Endometrium (tissue), 2 donors: ENCODE measurements at regions not wholly inside any gene's neighbourhood (a gene's known extent, or its start where the extent isn't known, plus 50 kb on each side); places are given as distances from the start of the nearest gene placed in this dataset.

ENCODE experiments used
- FAIRE-seq: peaks from 2 replicates; lab custom pipeline; 2012; peaks lifted over from hg19 to GRCh38; lab: Jason Lieb, UNC
- donor health status: control.
- donor health status: control.

GRCh38 chr18:67379981-67380380, 136.5 kb downstream of the DSEL start:
- FAIRE-seq, result no peak

GRCh38 chr18:67376372-67376771, 140.1 kb downstream of the DSEL start:
- no peak for FAIRE-seq

GRCh38 chr18:67373636-67374035, 142.9 kb downstream of the DSEL start:
- no peak for FAIRE-seq

- FAIRE-seq, result no peak
These were observed 149.0 kb downstream of the DSEL start for GRCh38 chr18:67367540-67367939.

GRCh38 chr18:67363694-67364093, 152.8 kb downstream of the DSEL start:
- no peak for FAIRE-seq

GRCh38 chr18:67362906-67363305, 153.6 kb downstream of the DSEL start:
- FAIRE-seq, result no peak

GRCh38 chr18:67359873-67360838, 156.4 kb downstream of the DSEL start:
- FAIRE-seq, result peak; percentile 85

- no peak for FAIRE-seq
These were observed 157.6 kb downstream of the DSEL start for GRCh38 chr18:67358947-67359346.

- FAIRE-seq, result no peak
These were observed 161.8 kb downstream of the DSEL start for GRCh38 chr18:67354692-67355091.

GRCh38 chr18:67354091-67354490, 162.4 kb downstream of the DSEL start:
- no peak for FAIRE-seq

- no peak for FAIRE-seq
These were observed 169.1 kb downstream of the DSEL start for GRCh38 chr18:67347438-67347837.

GRCh38 chr18:67342159-67342558, 174.4 kb downstream of the DSEL start:
- FAIRE-seq, result no peak

GRCh38 chr18:67337696-67338095, 178.8 kb downstream of the DSEL start:
- no peak for FAIRE-seq

- no peak for FAIRE-seq
These were observed 184.7 kb downstream of the DSEL start for GRCh38 chr18:67331857-67332256.

- FAIRE-seq, result no peak
These were observed 197.4 kb downstream of the DSEL start for GRCh38 chr18:67319109-67319508.

GRCh38 chr18:67318651-67319050, 197.9 kb downstream of the DSEL start:
- peak; percentile 64 for FAIRE-seq

GRCh38 chr18:67310826-67311225, 205.7 kb downstream of the DSEL start:
- peak; percentile 35 for FAIRE-seq

GRCh38 chr18:67308819-67309218, 207.7 kb downstream of the DSEL start:
- FAIRE-seq, result no peak

GRCh38 chr18:67305466-67305865, 211.1 kb downstream of the DSEL start:
- no peak for FAIRE-seq

GRCh38 chr18:67302043-67302442, 214.5 kb downstream of the DSEL start:
- no peak for FAIRE-seq

- FAIRE-seq, result no peak
These were observed 214.9 kb downstream of the DSEL start for GRCh38 chr18:67301592-67301991.

GRCh38 chr18:67300498-67300897, 216.0 kb downstream of the DSEL start:
- FAIRE-seq, result no peak

- FAIRE-seq, result no peak
These were observed 223.7 kb downstream of the DSEL start for GRCh38 chr18:67292814-67293213.

GRCh38 chr18:67290421-67290820, 226.1 kb downstream of the DSEL start:
- no peak for FAIRE-seq
